Medulla oblongata (tissue), 1 donor: ENCODE measurements at regions not wholly inside any gene's neighbourhood (a gene's known extent, or its start where the extent isn't known, plus 50 kb on each side); places are given as distances from the start of the nearest gene placed in this dataset.

Experiments used
- DNase-seq: peaks from one replicate; pipeline ENCODE4 v3.0.0-alpha.2; 2015; ENCODE audit errors: extremely low spot score

GRCh38 chr12:98344046-98344930 lies 171.1 kb upstream of the TMPO start:
- no peak for DNase-seq

GRCh38 chr12:98345308-98345876 lies 170.0 kb upstream of the TMPO start:
- DNase-seq = no peak

GRCh38 chr12:98351089-98351488 lies 164.3 kb upstream of the TMPO start:
- DNase-seq = no peak

GRCh38 chr12:98351784-98352183 lies 163.6 kb upstream of the TMPO start:
- DNase-seq = no peak

GRCh38 chr12:98352218-98352811 lies 163.1 kb upstream of the TMPO start:
- no peak for DNase-seq

GRCh38 chr12:98352835-98353234 lies 162.6 kb upstream of the TMPO start:
- no peak for DNase-seq

GRCh38 chr12:98354520-98355035 lies 160.8 kb upstream of the TMPO start:
- no peak for DNase-seq

GRCh38 chr12:98355322-98355721 lies 160.1 kb upstream of the TMPO start:
- no peak for DNase-seq

- DNase-seq = no peak
These were observed 159.5 kb upstream of the TMPO start for GRCh38 chr12:98355933-98356332.

GRCh38 chr12:98358144-98358543 lies 157.2 kb upstream of the TMPO start:
- no peak for DNase-seq

- no peak for DNase-seq
These were observed 155.5 kb upstream of the TMPO start for GRCh38 chr12:98359856-98360255.

GRCh38 chr12:98360401-98360800 lies 155.0 kb upstream of the TMPO start:
- DNase-seq = no peak

- DNase-seq = no peak
These were observed 145.8 kb upstream of the TMPO start for GRCh38 chr12:98369581-98369980.

- DNase-seq = no peak
These were observed 144.4 kb upstream of the TMPO start for GRCh38 chr12:98370976-98371375.

- no peak for DNase-seq
These were observed 144.0 kb upstream of the TMPO start for GRCh38 chr12:98371419-98371818.

GRCh38 chr12:98372340-98373024 lies 142.9 kb upstream of the TMPO start:
- DNase-seq = no peak

- peak; percentile 65 for DNase-seq
These were observed 142.3 kb upstream of the TMPO start for GRCh38 chr12:98373025-98373554.

- no peak for DNase-seq
These were observed 141.4 kb upstream of the TMPO start for GRCh38 chr12:98374007-98374406.

GRCh38 chr12:98379106-98379505 lies 136.3 kb upstream of the TMPO start:
- DNase-seq = no peak

- no peak for DNase-seq
These were observed 129.7 kb upstream of the TMPO start for GRCh38 chr12:98385641-98386040.

GRCh38 chr12:98387444-98387843 lies 127.9 kb upstream of the TMPO start:
- DNase-seq = no peak

GRCh38 chr12:98388126-98388525 lies 127.3 kb upstream of the TMPO start:
- no peak for DNase-seq
